ENCODE measurements at regions not wholly inside any gene's neighbourhood (a gene's known extent, or its start where the extent isn't known, plus 50 kb on each side); places are given as distances from the start of the nearest gene placed in this dataset.

DNA sequence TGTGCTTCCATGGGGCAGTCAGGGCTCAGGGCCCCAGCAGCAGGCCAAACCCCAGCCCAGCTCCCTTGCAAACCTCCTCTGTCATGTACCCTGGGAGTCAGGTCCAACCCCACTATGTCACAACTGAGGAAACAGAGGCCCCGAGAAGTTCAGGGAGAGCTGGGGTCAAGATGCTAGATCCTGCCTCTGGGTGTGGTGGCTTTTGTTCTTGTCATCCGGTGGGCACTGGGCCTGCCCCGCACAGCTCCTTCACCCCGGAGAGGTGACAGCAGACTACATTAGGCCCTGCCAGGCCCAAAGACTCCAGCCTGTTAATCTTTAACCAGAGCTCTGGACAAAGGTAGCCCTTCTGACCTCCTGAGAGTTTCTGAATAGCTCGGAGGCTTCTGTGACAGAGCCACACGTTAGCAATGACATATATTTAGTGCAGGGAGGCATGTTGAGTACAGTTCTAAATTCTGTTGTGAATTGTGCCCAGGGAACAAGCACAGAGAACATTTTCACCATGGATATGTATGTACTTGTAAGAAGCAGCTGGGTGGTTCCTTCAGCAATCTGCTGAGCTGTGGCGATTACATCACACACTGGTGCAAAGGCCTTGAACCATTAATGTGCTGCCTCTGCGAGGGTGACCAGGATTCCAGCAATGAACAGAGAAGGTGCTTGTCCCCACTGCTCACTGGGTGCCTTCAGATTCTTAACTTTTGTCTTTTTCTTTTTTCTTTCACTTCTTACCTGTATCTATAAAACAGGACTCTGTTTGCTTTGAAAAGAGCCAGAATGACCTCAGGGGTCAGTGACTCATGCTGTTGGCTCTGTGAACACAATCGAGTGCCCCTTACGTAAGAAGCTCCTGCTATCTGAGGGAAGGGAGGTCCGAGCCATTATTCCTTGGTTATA lies 102.8 kb downstream of the RHOU start (continued):
- TF ChIP-seq, protein P1, sequence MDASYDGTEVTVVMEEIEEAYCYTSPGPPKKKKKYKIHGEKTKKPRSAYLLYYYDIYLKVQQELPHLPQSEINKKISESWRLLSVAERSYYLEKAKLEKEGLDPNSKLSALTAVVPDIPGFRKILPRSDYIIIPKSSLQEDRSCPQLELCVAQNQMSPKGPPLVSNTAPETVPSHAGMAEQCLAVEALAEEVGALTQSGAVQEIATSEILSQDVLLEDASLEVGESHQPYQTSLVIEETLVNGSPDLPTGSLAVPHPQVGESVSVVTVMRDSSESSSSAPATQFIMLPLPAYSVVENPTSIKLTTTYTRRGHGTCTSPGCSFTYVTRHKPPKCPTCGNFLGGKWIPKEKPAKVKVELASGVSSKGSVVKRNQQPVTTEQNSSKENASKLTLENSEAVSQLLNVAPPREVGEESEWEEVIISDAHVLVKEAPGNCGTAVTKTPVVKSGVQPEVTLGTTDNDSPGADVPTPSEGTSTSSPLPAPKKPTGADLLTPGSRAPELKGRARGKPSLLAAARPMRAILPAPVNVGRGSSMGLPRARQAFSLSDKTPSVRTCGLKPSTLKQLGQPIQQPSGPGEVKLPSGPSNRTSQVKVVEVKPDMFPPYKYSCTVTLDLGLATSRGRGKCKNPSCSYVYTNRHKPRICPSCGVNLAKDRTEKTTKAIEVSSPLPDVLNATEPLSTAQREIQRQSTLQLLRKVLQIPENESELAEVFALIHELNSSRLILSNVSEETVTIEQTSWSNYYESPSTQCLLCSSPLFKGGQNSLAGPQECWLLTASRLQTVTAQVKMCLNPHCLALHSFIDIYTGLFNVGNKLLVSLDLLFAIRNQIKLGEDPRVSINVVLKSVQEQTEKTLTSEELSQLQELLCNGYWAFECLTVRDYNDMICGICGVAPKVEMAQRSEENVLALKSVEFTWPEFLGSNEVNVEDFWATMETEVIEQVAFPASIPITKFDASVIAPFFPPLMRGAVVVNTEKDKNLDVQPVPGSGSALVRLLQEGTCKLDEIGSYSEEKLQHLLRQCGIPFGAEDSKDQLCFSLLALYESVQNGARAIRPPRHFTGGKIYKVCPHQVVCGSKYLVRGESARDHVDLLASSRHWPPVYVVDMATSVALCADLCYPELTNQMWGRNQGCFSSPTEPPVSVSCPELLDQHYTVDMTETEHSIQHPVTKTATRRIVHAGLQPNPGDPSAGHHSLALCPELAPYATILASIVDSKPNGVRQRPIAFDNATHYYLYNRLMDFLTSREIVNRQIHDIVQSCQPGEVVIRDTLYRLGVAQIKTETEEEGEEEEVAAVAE (CRISPR knock-in tag; IDR thresholded peaks at IDR 0.05; ENCODE audit: borderline replicate concordance), result no peak
- TF ChIP-seq, protein P2, sequence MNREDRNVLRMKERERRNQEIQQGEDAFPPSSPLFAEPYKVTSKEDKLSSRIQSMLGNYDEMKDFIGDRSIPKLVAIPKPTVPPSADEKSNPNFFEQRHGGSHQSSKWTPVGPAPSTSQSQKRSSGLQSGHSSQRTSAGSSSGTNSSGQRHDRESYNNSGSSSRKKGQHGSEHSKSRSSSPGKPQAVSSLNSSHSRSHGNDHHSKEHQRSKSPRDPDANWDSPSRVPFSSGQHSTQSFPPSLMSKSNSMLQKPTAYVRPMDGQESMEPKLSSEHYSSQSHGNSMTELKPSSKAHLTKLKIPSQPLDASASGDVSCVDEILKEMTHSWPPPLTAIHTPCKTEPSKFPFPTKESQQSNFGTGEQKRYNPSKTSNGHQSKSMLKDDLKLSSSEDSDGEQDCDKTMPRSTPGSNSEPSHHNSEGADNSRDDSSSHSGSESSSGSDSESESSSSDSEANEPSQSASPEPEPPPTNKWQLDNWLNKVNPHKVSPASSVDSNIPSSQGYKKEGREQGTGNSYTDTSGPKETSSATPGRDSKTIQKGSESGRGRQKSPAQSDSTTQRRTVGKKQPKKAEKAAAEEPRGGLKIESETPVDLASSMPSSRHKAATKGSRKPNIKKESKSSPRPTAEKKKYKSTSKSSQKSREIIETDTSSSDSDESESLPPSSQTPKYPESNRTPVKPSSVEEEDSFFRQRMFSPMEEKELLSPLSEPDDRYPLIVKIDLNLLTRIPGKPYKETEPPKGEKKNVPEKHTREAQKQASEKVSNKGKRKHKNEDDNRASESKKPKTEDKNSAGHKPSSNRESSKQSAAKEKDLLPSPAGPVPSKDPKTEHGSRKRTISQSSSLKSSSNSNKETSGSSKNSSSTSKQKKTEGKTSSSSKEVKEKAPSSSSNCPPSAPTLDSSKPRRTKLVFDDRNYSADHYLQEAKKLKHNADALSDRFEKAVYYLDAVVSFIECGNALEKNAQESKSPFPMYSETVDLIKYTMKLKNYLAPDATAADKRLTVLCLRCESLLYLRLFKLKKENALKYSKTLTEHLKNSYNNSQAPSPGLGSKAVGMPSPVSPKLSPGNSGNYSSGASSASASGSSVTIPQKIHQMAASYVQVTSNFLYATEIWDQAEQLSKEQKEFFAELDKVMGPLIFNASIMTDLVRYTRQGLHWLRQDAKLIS (CRISPR knock-in tag; IDR thresholded peaks at IDR 0.05), result no peak
- TF ChIP-seq, protein P3, sequence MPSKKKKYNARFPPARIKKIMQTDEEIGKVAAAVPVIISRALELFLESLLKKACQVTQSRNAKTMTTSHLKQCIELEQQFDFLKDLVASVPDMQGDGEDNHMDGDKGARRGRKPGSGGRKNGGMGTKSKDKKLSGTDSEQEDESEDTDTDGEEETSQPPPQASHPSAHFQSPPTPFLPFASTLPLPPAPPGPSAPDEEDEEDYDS (CRISPR knock-in tag; IDR thresholded peaks at IDR 0.05), result peak; percentile 70
- TF ChIP-seq ELF1 (CRISPR knock-in tag; IDR thresholded peaks at IDR 0.05) (no peak), GTF2F1 (IDR thresholded peaks at IDR 0.05; ENCODE audit: low read length) (no peak), SALL2 (CRISPR knock-in tag; IDR thresholded peaks at IDR 0.05) (0 out of 2 replicates have a peak, but pooled peaks have one; percentile 24), ZNF552 (CRISPR knock-in tag; IDR thresholded peaks at IDR 0.05; ENCODE audit: borderline replicate concordance) (no peak), ZBTB42 (CRISPR knock-in tag; IDR thresholded peaks at IDR 0.05) (peak; percentile 87; the same call in 1 of the 2 replicates), SKI (IDR thresholded peaks at IDR 0.05; ENCODE audit: partially characterized antibody) (no peak), FLYWCH1 (CRISPR knock-in tag; IDR thresholded peaks at IDR 0.05) (no peak), RARG (CRISPR knock-in tag; IDR thresholded peaks at IDR 0.05; ENCODE audit: low read depth) (peak; percentile 25; the same call in 1 of the 2 replicates)
- TF ChIP-seq, protein P4, sequence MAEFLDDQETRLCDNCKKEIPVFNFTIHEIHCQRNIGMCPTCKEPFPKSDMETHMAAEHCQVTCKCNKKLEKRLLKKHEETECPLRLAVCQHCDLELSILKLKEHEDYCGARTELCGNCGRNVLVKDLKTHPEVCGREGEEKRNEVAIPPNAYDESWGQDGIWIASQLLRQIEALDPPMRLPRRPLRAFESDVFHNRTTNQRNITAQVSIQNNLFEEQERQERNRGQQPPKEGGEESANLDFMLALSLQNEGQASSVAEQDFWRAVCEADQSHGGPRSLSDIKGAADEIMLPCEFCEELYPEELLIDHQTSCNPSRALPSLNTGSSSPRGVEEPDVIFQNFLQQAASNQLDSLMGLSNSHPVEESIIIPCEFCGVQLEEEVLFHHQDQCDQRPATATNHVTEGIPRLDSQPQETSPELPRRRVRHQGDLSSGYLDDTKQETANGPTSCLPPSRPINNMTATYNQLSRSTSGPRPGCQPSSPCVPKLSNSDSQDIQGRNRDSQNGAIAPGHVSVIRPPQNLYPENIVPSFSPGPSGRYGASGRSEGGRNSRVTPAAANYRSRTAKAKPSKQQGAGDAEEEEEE (CRISPR knock-in tag; IDR thresholded peaks at IDR 0.05; ENCODE audit: borderline replicate concordance), result no peak
- TF ChIP-seq, protein P5, sequence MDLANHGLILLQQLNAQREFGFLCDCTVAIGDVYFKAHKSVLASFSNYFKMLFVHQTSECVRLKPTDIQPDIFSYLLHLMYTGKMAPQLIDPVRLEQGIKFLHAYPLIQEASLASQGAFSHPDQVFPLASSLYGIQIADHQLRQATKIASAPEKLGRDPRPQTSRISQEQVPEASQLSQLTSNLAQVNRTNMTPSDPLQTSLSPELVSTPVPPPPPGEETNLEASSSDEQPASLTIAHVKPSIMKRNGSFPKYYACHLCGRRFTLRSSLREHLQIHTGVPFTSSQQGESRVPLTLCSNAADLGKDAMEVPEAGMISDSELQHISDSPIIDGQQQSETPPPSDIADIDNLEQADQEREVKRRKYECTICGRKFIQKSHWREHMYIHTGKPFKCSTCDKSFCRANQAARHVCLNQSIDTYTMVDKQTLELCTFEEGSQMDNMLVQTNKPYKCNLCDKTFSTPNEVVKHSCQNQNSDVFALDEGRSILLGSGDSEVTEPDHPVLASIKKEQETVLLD (CRISPR knock-in tag; IDR thresholded peaks at IDR 0.05; ENCODE audit: low read depth), result no peak
- TF ChIP-seq, protein P6, sequence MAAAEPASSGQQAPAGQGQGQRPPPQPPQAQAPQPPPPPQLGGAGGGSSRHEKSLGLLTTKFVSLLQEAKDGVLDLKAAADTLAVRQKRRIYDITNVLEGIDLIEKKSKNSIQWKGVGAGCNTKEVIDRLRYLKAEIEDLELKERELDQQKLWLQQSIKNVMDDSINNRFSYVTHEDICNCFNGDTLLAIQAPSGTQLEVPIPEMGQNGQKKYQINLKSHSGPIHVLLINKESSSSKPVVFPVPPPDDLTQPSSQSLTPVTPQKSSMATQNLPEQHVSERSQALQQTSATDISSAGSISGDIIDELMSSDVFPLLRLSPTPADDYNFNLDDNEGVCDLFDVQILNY (CRISPR knock-in tag; conservative IDR thresholded peaks at IDR 0.05), result no peak
- TF ChIP-seq, protein P7, sequence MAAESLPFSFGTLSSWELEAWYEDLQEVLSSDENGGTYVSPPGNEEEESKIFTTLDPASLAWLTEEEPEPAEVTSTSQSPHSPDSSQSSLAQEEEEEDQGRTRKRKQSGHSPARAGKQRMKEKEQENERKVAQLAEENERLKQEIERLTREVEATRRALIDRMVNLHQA (CRISPR knock-in tag; IDR thresholded peaks at IDR 0.05), result no peak

Data from HepG2 (cell line).